ENCODE measurements at regions not wholly inside any gene's neighbourhood (a gene's known extent, or its start where the extent isn't known, plus 50 kb on each side); places are given as distances from the start of the nearest gene placed in this dataset.

DNA sequence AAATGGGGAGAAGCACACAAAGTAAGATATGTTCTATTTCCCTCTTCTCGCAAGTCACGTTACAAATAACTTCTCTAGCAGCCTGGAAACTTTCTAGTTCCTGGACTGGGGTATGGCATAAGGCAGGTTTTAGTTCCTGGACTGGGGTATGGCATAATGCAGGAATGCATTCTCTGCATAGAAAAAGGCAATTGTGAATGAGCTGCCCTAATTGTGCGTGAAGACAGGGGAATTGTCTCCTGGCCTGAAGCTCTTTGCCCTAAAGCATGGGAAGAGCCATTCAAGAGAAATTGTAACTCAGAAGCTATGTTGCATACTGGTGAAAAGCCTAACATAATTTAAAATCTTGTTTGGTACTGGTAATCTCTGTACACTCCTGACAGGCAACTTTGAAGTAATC is 54.3 kb upstream of the CBLB start:
- DNase-seq: no peak

- no peak for DNase-seq
These were observed 58.9 kb upstream of the CBLB start for GRCh38 chr3:105927741-105928140.

DNA sequence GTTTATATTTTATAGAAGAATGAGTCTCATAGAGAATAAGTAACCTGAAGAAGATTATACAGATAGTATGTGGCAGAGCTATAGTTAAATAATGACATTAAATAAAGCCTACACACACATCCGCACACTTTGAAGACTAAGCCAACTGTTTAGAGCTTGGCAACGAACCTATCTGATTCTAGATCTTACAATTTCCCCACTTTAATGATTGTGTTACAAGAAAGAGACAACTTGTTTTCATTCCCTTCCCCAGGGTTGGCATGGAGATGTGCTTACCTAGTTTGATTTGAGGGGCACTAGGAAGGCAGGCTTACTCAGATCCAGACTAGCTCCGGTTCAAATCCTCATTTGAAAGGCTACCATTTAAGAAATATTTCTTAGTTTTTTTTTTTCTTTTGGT is 61.9 kb upstream of the CBLB start:
- no peak for DNase-seq

DNA sequence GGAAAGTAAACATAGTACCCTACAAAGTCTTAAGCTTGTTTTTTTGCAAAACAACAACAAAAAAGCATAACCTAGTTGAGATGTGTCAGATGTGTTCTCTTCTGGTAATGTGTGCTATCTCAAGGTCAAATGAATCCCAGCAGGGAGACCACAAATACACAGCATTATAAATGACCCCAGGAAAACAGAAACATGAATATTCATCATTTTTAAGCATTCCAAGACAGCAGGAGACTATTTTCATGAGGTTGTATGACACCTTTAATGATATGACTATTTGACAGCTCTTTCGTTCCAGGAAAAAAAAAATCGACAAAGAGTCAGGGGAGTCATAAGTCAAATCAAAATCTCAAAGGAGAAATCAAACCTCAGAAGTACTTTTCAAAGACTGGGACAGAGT is 62.7 kb upstream of the CBLB start:
- DNase-seq: no peak

DNA sequence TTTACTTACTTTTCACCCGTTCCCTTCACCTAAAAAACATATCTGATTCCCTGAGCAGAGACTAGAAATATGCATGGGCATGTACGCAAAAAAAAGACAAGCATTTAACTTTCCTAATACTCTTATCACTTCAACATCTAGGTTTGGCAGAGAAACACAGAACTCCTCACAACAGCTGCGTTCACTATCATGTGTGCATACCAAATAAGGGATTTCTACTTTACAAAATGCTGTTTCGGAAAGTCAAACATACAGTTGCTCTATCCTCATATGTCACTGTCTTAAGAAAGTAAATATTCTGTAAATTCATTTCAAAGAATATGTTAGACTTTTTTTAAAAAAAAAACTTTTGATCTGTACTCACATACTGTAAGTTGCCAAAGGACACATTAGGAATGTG is 65.1 kb upstream of the CBLB start:
- DNase-seq: no peak

GRCh38 chr3:105938101-105938500 is 69.3 kb upstream of the CBLB start:
- no peak for DNase-seq

- no peak for DNase-seq
These were observed 70.0 kb upstream of the CBLB start for GRCh38 chr3:105938806-105939205.

DNA sequence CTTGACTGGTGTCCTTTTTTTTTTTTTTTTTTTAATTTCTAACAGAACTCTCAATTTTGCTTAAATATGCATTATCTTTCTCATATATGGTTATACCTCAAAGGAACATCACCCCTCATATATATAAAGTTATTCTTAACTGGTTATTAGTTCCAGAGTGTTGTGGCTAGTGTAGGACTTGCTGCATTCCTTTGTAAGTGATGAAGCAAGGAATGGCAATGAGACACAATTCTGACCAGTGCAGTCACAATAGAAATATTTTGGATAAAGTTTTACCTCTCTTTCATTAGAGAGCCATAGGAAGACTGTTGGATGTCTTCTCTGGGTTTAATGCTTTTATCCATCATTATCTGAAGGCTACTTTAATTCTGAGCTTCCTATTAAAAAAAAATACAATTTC is 75.5 kb upstream of the CBLB start:
- DNase-seq: no peak

DNA sequence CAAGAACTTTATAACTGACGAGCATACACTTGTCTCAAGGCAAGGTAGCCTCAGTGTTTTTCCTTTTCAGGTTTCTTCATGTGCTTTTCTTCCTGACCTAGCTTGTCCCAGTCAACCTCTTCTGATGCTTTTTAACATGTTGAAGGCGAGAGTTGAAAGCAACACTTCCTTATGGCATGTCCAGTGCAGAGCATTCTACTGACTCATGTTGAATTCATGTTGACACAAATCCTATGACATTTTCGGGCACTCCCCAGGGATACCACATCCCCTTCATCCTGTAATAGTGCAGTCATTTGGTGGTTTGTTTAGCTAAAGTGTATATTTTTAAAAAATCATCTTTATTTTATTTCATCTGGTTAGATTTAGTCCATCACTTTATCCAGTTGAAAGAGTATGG is 75.9 kb upstream of the CBLB start:
- DNase-seq: no peak

DNA sequence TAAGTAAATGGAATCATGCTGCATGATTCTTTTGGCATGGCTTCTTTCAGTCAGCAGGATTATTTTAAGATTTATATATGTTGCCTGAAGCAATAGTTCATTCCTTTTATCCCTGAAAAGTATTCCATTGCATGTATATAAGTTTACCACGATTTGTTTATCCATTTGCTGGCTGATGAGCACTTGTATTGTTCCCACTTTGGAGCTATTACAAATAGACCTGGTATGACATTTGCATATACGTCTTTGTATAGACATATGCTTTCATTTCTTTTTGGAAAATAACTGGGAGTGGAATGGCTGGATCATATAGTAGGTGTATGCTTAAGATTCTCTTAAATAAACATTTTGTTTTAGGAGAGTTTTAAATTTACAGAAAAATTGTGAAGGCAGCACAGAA is 79.3 kb upstream of the CBLB start:
- DNase-seq: no peak

- no peak for DNase-seq
These were observed 82.2 kb upstream of the CBLB start for GRCh38 chr3:105950881-105951600.

- no peak for DNase-seq
These were observed 85.0 kb upstream of the CBLB start for GRCh38 chr3:105953831-105954230.

DNA sequence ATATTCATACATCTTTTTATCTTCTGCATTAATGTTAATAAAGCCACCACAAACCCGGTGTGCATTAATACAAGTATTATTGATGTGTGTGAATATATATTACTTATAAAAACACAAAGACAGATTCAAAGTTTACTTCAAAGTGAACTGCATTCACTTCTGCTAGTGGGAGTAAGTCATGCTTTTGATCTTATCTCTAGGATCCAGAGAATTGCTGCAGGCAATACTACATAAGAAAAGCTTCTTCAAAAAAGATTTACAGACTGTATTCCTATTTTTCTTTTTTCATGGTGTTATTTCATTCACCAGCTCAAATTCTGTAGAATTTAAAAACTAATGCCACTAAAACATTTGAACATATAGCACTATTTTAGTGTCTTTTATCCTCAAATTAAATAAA is 87.5 kb upstream of the CBLB start:
- DNase-seq: no peak

DNA sequence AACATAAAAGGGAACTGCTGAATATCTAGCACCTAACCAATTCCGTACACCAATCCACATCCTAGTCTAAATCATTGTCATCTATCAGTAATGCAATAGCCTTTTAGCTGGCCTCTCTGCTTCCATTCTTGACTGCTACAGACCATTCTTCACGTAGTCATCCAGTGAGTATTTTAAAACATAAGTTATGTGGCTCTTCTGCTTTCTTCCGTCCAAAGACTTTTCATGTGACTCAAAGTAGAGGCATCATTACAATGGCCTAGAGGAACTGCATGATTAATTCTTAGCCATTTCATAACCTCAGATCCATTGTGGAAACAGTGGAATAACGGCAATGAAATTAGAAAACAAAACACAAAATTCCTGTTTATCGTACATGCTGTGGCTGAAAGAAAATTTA is 88.9 kb upstream of the CBLB start:
- DNase-seq: no peak

GRCh38 chr3:105958237-105959000 is 89.6 kb upstream of the CBLB start:
- no peak for DNase-seq

GRCh38 chr3:105959851-105960250 is 91.0 kb upstream of the CBLB start:
- DNase-seq: no peak

- DNase-seq: no peak
These were observed 91.6 kb upstream of the CBLB start for GRCh38 chr3:105960381-105960780.

DNA sequence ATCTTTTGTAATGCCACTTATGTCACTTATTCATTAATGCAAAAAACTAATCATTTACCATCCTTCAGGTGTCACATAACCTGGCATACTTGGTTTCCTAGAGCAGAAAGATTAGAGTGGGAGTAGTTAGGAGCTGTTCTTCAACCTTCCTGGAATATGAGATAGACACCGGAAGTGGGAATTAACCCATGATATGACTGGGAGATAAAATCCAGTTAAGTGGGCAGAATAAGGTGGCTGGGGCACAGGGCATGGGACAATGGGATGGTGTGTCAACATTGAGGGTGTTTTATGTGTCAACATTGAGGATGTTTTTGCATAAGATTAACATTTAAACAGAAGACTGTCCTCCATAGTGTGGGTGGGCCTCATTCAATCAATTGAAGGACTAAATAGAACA is 94.3 kb upstream of the CBLB start:
- no peak for DNase-seq

DNA sequence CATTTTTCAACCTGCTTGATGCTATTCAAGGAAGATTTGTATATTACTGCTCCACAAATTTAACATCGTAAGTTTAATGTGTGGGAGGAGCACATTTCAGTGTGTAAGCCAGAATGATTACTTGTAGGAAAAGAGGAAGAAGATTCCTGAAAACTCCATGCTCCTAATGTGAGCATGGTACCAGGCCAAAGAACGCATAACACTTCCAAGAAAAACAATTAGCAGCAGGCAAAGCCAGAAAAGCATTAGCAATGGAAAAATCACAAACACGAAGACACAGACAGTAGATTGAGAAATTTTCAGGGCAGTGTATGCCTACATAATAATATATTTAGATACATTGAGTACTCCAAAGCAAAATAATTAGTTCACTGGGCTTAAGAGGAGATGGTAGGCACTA is 96.6 kb upstream of the CBLB start:
- DNase-seq: no peak

DNA sequence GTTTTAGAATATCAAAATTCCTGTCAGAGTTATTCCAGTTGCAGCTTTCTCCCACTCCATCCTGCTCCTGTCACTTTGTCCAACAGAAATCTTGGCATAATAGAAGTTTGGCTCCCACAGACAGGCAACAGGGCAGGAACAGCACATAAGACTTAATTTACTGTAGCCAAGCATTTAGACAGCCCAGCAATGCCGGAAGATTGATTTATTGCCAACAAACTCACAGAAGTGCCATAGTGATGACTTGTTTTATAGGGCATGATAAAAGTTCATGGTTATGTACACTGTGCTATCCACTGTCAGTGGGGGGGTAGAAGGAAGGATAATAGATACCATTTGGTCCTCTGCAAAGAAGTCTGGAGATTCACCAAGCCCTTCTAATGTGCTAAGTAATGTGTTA is 98.3 kb upstream of the CBLB start:
- DNase-seq: no peak

- DNase-seq: no peak
These were observed 101.5 kb upstream of the CBLB start for GRCh38 chr3:105970283-105970682.

GRCh38 chr3:105972069-105972468 is 103.3 kb upstream of the CBLB start:
- DNase-seq: no peak

DNA sequence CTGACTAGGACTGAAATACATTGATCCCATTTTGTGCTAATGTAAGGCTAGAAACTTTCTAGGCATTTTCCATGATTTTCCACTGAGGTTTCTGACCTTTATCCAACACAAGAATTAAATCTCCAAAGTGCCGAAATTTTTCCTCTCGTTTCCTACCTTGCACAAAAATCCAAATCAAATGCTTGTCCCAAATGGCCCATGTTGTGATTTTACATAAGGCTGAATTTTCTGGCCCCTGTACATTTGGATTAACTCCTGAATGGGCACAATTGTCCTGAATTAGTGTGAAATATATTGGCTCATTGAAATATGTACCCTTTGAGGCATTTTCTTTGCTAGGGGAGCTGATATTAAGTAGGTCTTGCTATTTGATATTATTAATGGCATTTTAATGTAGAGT is 105.6 kb upstream of the CBLB start:
- no peak for DNase-seq

GRCh38 chr3:105976196-105976595 is 107.4 kb upstream of the CBLB start:
- no peak for DNase-seq

GRCh38 chr3:105979961-105980360 is 111.1 kb upstream of the CBLB start:
- no peak for DNase-seq
